ENCODE measurements at regions not wholly inside any gene's neighbourhood (a gene's known extent, or its start where the extent isn't known, plus 50 kb on each side); places are given as distances from the start of the nearest gene placed in this dataset.

- 93 to 95% methylated on average over 4 to 5 of the region's 5 CpGs for WGBS, 2 experiments (ENCODE audit: insufficient coverage in 1 of 2, insufficient read length in 1 of 2)
Observed at GRCh38 chr2:2754940-2755339, 423.9 kb upstream of the MYT1L start.

GRCh38 chr2:2751715-2752315, 420.7 kb upstream of the MYT1L start:
- H3K36me3 Mint-ChIP-seq (ENCODE audit: low read depth), result no peaks in the 10 kb centered on the region
- H3K4me3 ChIP-seq (ENCODE audit: low read length), result no peak overlapping the region
- no peaks in the 10 kb centered on the region for H3K4me1 Mint-ChIP-seq
- H3K4me1 ChIP-seq (ENCODE audit: control insufficient read depth, insufficient read depth, low read length), result no peaks in the 10 kb centered on the region
- no peaks in the 10 kb centered on the region for H3K27me3 ChIP-seq (ENCODE audit: control insufficient read depth, insufficient read depth, low read length, poor library complexity, severe bottlenecking)
- WGBS, 2 experiments (ENCODE audit: insufficient coverage in 1 of 2, insufficient read length in 1 of 2), result 95 to 97% methylated on average over 7 to 14 of the region's 14 CpGs
- no peaks in the 10 kb centered on the region for H3K36me3 ChIP-seq (ENCODE audit: control insufficient read depth, insufficient read depth, low read length)
- no peaks in the 10 kb centered on the region for H3K27me3 Mint-ChIP-seq (ENCODE audit: insufficient read depth)
- peaks cover 36% of the 10 kb centered on the region for H3K9me3 Mint-ChIP-seq
- no peak overlapping the region for H3K4me3 Mint-ChIP-seq
- no peak overlapping the region for H3K9ac ChIP-seq (ENCODE audit: extremely low read depth, low read length, poor library complexity, severe bottlenecking)
- no peak overlapping the region for H3K27ac Mint-ChIP-seq
- no peak for DNase-seq
- no peak for TF ChIP-seq CTCF (conservative IDR thresholded peaks at IDR 0.05)
- H3K27ac ChIP-seq (ENCODE audit: low read depth, low read length), result no peak overlapping the region
- H3K9me3 ChIP-seq (ENCODE audit: control insufficient read depth, low read length), result no peaks in the 10 kb centered on the region

More at GRCh38 chr2:2754940-2755339, 423.9 kb upstream of the MYT1L start:
- no peaks in the 10 kb centered on the region for H3K36me3 ChIP-seq (ENCODE audit: control insufficient read depth, insufficient read depth, low read length)
- no peak for TF ChIP-seq CTCF (conservative IDR thresholded peaks at IDR 0.05)
- no peaks in the 10 kb centered on the region for H3K4me1 ChIP-seq (ENCODE audit: control insufficient read depth, insufficient read depth, low read length)
- no peak overlapping the region for H3K27ac ChIP-seq (ENCODE audit: low read depth, low read length)
- Mint-ChIP-seq H3K4me3 (no peak overlapping the region), H3K27me3 (ENCODE audit: insufficient read depth) (no peaks in the 10 kb centered on the region), H3K9me3 (peaks cover 36% of the 10 kb centered on the region), H3K27ac (no peak overlapping the region), H3K4me1 (no peaks in the 10 kb centered on the region), H3K36me3 (ENCODE audit: low read depth) (no peaks in the 10 kb centered on the region)
- no peaks in the 10 kb centered on the region for H3K27me3 ChIP-seq (ENCODE audit: control insufficient read depth, insufficient read depth, low read length, poor library complexity, severe bottlenecking)
- no peak overlapping the region for H3K4me3 ChIP-seq (ENCODE audit: low read length)
- no peak for DNase-seq
- no peaks in the 10 kb centered on the region for H3K9me3 ChIP-seq (ENCODE audit: control insufficient read depth, low read length)
- H3K9ac ChIP-seq (ENCODE audit: extremely low read depth, low read length, poor library complexity, severe bottlenecking), result no peak overlapping the region

GRCh38 chr2:2750867-2751714, 420.0 kb upstream of the MYT1L start:
- Mint-ChIP-seq H3K27ac (no peak overlapping the region), H3K27me3 (ENCODE audit: insufficient read depth) (no peaks in the 10 kb centered on the region), H3K9me3 (peaks cover 36% of the 10 kb centered on the region), H3K36me3 (ENCODE audit: low read depth) (no peaks in the 10 kb centered on the region), H3K4me3 (no peak overlapping the region), H3K4me1 (no peaks in the 10 kb centered on the region)
- Histone ChIP-seq H3K4me1 (ENCODE audit: control insufficient read depth, insufficient read depth, low read length) (no peaks in the 10 kb centered on the region), H3K4me3 (ENCODE audit: low read length) (no peak overlapping the region), H3K27me3 (ENCODE audit: control insufficient read depth, insufficient read depth, low read length, poor library complexity, severe bottlenecking) (no peaks in the 10 kb centered on the region), H3K9ac (ENCODE audit: extremely low read depth, low read length, poor library complexity, severe bottlenecking) (no peak overlapping the region), H3K27ac (ENCODE audit: low read depth, low read length) (no peak overlapping the region), H3K9me3 (ENCODE audit: control insufficient read depth, low read length) (no peaks in the 10 kb centered on the region), H3K36me3 (ENCODE audit: control insufficient read depth, insufficient read depth, low read length) (no peaks in the 10 kb centered on the region)
- no peak for DNase-seq
- TF ChIP-seq CTCF (conservative IDR thresholded peaks at IDR 0.05), result no peak
- 93 to 96% methylated on average over 36 to 44 of the region's 44 CpGs for WGBS, 2 experiments (ENCODE audit: insufficient coverage in 1 of 2, insufficient read length in 1 of 2)
